GM18868 (cell line): ENCODE measurements at regions not wholly inside any gene's neighbourhood (a gene's known extent, or its start where the extent isn't known, plus 50 kb on each side); places are given as distances from the start of the nearest gene placed in this dataset.
"Not testable (repeated sequence)": the region's sequence is repeated elsewhere in the genome, so short reads cannot be mapped to it uniquely, and the experiment has no call there.

Experiments
- ATAC-seq: cut with Tn5 transposase; IDR thresholded peaks from one replicate; pipeline ENCODE4 v1.9.1; 2021; ENCODE audit warnings: mild to moderate bottlenecking, moderate library complexity; ENCODE audit not compliant: unreplicated experiment

GRCh38 chr2:8587920-8588830 lies 93.7 kb upstream of the ID2 start:
- ATAC-seq = no peak

GRCh38 chr2:8588831-8589191 lies 93.0 kb upstream of the ID2 start:
- ATAC-seq = no peak

- ATAC-seq = no peak
Observed at GRCh38 chr2:8589721-8590120, 92.1 kb upstream of the ID2 start.

GRCh38 chr2:8590938-8591337 lies 90.9 kb upstream of the ID2 start:
- ATAC-seq = no peak

- ATAC-seq = no peak
Observed at GRCh38 chr2:8592736-8593135, 89.1 kb upstream of the ID2 start.

- ATAC-seq = no peak
Observed at GRCh38 chr2:8593243-8593642, 88.6 kb upstream of the ID2 start.

GRCh38 chr2:8594731-8595427 lies 87.0 kb upstream of the ID2 start:
- ATAC-seq = no peak

- no peak for ATAC-seq
Observed at GRCh38 chr2:8595428-8595805, 86.4 kb upstream of the ID2 start.

- no peak for ATAC-seq
Observed at GRCh38 chr2:8595811-8596600, 85.8 kb upstream of the ID2 start.

GRCh38 chr2:8597094-8597493 lies 84.8 kb upstream of the ID2 start:
- no peak for ATAC-seq

- ATAC-seq = no peak
Observed at GRCh38 chr2:8597559-8598225, 84.2 kb upstream of the ID2 start.

- no peak for ATAC-seq
Observed at GRCh38 chr2:8598295-8599165, 83.3 kb upstream of the ID2 start.

GRCh38 chr2:8599421-8600242 lies 82.2 kb upstream of the ID2 start:
- ATAC-seq = no peak

- ATAC-seq = no peak
Observed at GRCh38 chr2:8600456-8600855, 81.4 kb upstream of the ID2 start.

- peak; percentile 39 for ATAC-seq
Observed at GRCh38 chr2:8602809-8603208, 79.0 kb upstream of the ID2 start.

- not testable (repeated sequence) for ATAC-seq
Observed at GRCh38 chr2:8603356-8603755, 78.5 kb upstream of the ID2 start.

- no peak for ATAC-seq
Observed at GRCh38 chr2:8604262-8604661, 77.6 kb upstream of the ID2 start.

GRCh38 chr2:8605351-8606065 lies 76.3 kb upstream of the ID2 start:
- no peak for ATAC-seq

GRCh38 chr2:8606226-8606625 lies 75.6 kb upstream of the ID2 start:
- peak; percentile 91 for ATAC-seq
